HCT116 (cell line): ENCODE measurements at regions not wholly inside any gene's neighbourhood (a gene's known extent, or its start where the extent isn't known, plus 50 kb on each side); places are given as distances from the start of the nearest gene placed in this dataset.

Experiments
- ATAC-seq: fragments of 200-7000 bp; cut with Tn5 transposase; 2 replicates; pipeline ENCODE4 v1.9.1; 2020; ENCODE audit warnings: mild to moderate bottlenecking, moderate library complexity
- BruUV-seq: library from RNA; stranded (reverse); fragments of 400-500 nt; replicated peaks from 2 replicates; lab custom pipeline; 2021; lab: Mats Ljungman, UMichigan
- CTCF ChIA-PET: fragments of 300-600 bp; sonication (Branson Sonifier 250); formaldehyde crosslinking; loops from one replicate; lab custom pipeline; 2021; ENCODE audit warnings: antibody characterized with exemption; lab: Charles Lee
- POLR2A ChIA-PET: fragments of 300-600, 350-600 bp; sonication (Branson Sonifier 250); formaldehyde crosslinking; loops from one replicate; lab custom pipeline; 2021; ENCODE audit warnings: antibody characterized with exemption; lab: Charles Lee
- RAD21 ChIA-PET, 2 experiments: fragments of 300-600 bp; sonication (Branson Sonifier 250); formaldehyde crosslinking; loops; one replicate each; lab custom pipeline; 2023; ENCODE audit warnings: low total read pairs in 2 of 2; ENCODE audit not compliant: uncharacterized antibody in 2 of 2, unreplicated experiment in 2 of 2, low non-redundant PET in 1 of 2; lab: Charles Lee
- DNase-seq: peaks from one replicate; pipeline ENCODE4 v3.0.0-alpha.2; 2010; ENCODE audit warnings: low read depth, low spot score
- H2AFZ ChIP-seq: fragments of 200-600 bp; shearing (Covaris generic), sonication (generic); 2 replicates; pipeline ENCODE4 v1.6.1; 2017; ENCODE audit warnings: low read depth, mixed run types, mixed read lengths, antibody characterized with exemption, low read length; ENCODE audit not compliant: poor library complexity, severe bottlenecking
- H3K27ac ChIP-seq: 2 replicates; pipeline ENCODE4 v1.5.1; 2012; ENCODE audit warnings: low read depth, low read length
- H3K27me3 ChIP-seq: fragments of 200-600 bp; sonication (generic); 2 replicates; pipeline ENCODE4 v1.6.1; 2016; ENCODE audit warnings: mixed run types, low read length, mixed read lengths; ENCODE audit not compliant: insufficient read depth
- H3K36me3 ChIP-seq, 2 experiments: fragments of 200-500 bp in 1 of 2; fragments of 200-600 bp in 1 of 2; sonication (Bioruptor generic) in 1 of 2; sonication (generic) in 1 of 2; 2 replicates each; pipeline versions ENCODE4 v1.5.1 to v1.6.1; 2014 to 2016; ENCODE audit warnings: low read length in 2 of 2, inconsistent platforms in 1 of 2, mixed read lengths in 1 of 2, mixed run types in 1 of 2; ENCODE audit not compliant: insufficient read depth in 2 of 2, control insufficient read depth in 1 of 2
- H3K4me1 ChIP-seq, 2 experiments: fragments of 200-600 bp in 1 of 2; sonication (generic) in 1 of 2; 2 replicates each; pipeline versions ENCODE4 v1.5.1 to v1.6.1; 2012 to 2017; ENCODE audit warnings: low read length in 2 of 2, inconsistent platforms in 1 of 2, mild to moderate bottlenecking in 1 of 2, mixed read lengths in 1 of 2, mixed run types in 1 of 2, moderate library complexity in 1 of 2; ENCODE audit not compliant: insufficient read depth in 2 of 2, control insufficient read depth in 1 of 2
- H3K4me2 ChIP-seq: fragments of 200-600 bp; sonication (generic); 2 replicates; pipeline ENCODE4 v1.6.1; 2017; ENCODE audit warnings: mixed run types, low read length, mixed read lengths
- H3K4me3 ChIP-seq, 2 experiments: fragments of 200-600 bp in 1 of 2; sonication (generic) in 1 of 2; replicated peaks in 1 of 2; 2 replicates each; pipeline ENCODE4 v1.5.1; 2011 to 2016; ENCODE audit warnings: low read length in 2 of 2, control low read depth in 1 of 2, low read depth in 1 of 2, mild to moderate bottlenecking in 1 of 2, mixed read lengths in 1 of 2, mixed run types in 1 of 2
- H3K79me2 ChIP-seq: fragments of 200-600 bp; sonication (generic); 2 replicates; pipeline ENCODE4 v1.6.1; 2017; ENCODE audit warnings: mild to moderate bottlenecking, mixed run types, low read length, moderate library complexity, mixed read lengths; ENCODE audit not compliant: insufficient read depth
- H3K9ac ChIP-seq: fragments of 200-600 bp; sonication (generic); 2 replicates; pipeline ENCODE4 v1.6.1; 2016; ENCODE audit warnings: low read length, mixed read lengths
- H3K9me2 ChIP-seq: fragments of 200-600 bp; sonication (generic), shearing (Covaris generic); 2 replicates; pipeline ENCODE4 v1.6.1; 2017; ENCODE audit warnings: mixed run types, mild to moderate bottlenecking, moderate library complexity; ENCODE audit not compliant: insufficient read depth
- H3K9me3 ChIP-seq, 2 experiments: fragments of 200-500 bp in 1 of 2; fragments of 200-600 bp in 1 of 2; sonication (Bioruptor generic) in 1 of 2; sonication (generic) in 1 of 2; 2 replicates each; pipeline ENCODE4 v1.6.1; 2014 to 2017; ENCODE audit warnings: low read length in 2 of 2, mixed read lengths in 2 of 2, inconsistent platforms in 1 of 2, low read depth in 1 of 2, mild to moderate bottlenecking in 1 of 2, mixed run types in 1 of 2, moderate library complexity in 1 of 2; ENCODE audit not compliant: control insufficient read depth in 1 of 2, insufficient read depth in 1 of 2
- H4K20me1 ChIP-seq: fragments of 200-600 bp; sonication (generic), shearing (Covaris generic); 2 replicates; pipeline ENCODE4 v1.6.1; 2017; ENCODE audit warnings: mixed run types, mild to moderate bottlenecking, moderate library complexity; ENCODE audit not compliant: insufficient read depth
- CBX3 ChIP-seq: IDR thresholded peaks from 2 replicates; pipeline ENCODE4 v1.6.1; 2012; ENCODE audit warnings: low read depth
- CEBPB ChIP-seq: IDR thresholded peaks from 2 replicates; pipeline ENCODE4 v1.6.1; 2012; ENCODE audit warnings: low read depth
- EZH2 ChIP-seq: fragments of 200-600 bp; sonication (generic); IDR thresholded peaks from 2 replicates; pipeline ENCODE4 v1.6.1; 2017; ENCODE audit warnings: antibody characterized with exemption, mixed run types
- EZH2phosphoT487 ChIP-seq: fragments of 200-600 bp; IDR thresholded peaks from 2 replicates; pipeline ENCODE4 v1.6.1; 2018; ENCODE audit warnings: antibody characterized with exemption, borderline replicate concordance
- FOSL1 ChIP-seq: IDR thresholded peaks from 2 replicates; pipeline ENCODE4 v1.6.1; 2012; ENCODE audit warnings: low read depth
- JUND ChIP-seq: IDR thresholded peaks from 2 replicates; pipeline ENCODE4 v1.6.1; 2012
- REST ChIP-seq: IDR thresholded peaks from 2 replicates; pipeline ENCODE4 v1.6.1; 2012; ENCODE audit warnings: low read depth
- SRF ChIP-seq: IDR thresholded peaks from 2 replicates; pipeline ENCODE4 v1.6.1; 2012; ENCODE audit warnings: low read depth
- TCF7L2 ChIP-seq: IDR thresholded peaks from 2 replicates; pipeline ENCODE4 v1.7.0; 2011; ENCODE audit warnings: borderline replicate concordance, inconsistent platforms; ENCODE audit not compliant: insufficient read depth, insufficient read length; ENCODE audit errors: extremely low read depth
- YY1 ChIP-seq: IDR thresholded peaks from 2 replicates; pipeline ENCODE4 v1.6.1; 2011; ENCODE audit warnings: low read length, low read depth, moderate library complexity, mild to moderate bottlenecking; ENCODE audit not compliant: insufficient replicate concordance; ENCODE audit errors: extremely low read depth
- ZBTB33 ChIP-seq: IDR thresholded peaks from 2 replicates; pipeline ENCODE4 v1.6.1; 2011; ENCODE audit warnings: mild to moderate bottlenecking, low read length, moderate library complexity; ENCODE audit not compliant: insufficient replicate concordance; ENCODE audit errors: extremely low read depth
- intact Hi-C: fragments of 100-400 bp; cut with micrococcal nuclease; formaldehyde crosslinking; loops from 2 replicates; pipeline ENCODE4 v1.10.0; 2022

GRCh38 chr6:87936065-87936464 lies 111.6 kb upstream of the SPACA1 start:
- Histone ChIP-seq H3K4me1 (no peaks in the 10 kb centered on the region), H3K4me2 (no peak overlapping the region), H3K4me3 (no peak overlapping the region), H3K36me3 (no peaks in the 10 kb centered on the region), H3K9me3 (no peaks in the 10 kb centered on the region), H3K9me2 (no peaks in the 10 kb centered on the region), H3K79me2 (no peaks in the 10 kb centered on the region), H4K20me1 (no peaks in the 10 kb centered on the region), H3K9ac (no peak overlapping the region), H2AFZ (no peak overlapping the region), H3K27me3 (peaks cover 21% of the 10 kb centered on the region), H3K27ac (no peak overlapping the region)
- intact Hi-C loops: no loop called here
- ATAC-seq (no peak), DNase-seq (no peak)
- BruUV-seq: no TSS peak
- no peak for TF ChIP-seq JUND
- no peak for TF ChIP-seq SRF
- TF ChIP-seq CBX3: no peak
- TF ChIP-seq TCF7L2: no peak
- no peak for TF ChIP-seq FOSL1
- no peak for TF ChIP-seq CEBPB
- no peak for TF ChIP-seq REST
- no peak for TF ChIP-seq ZBTB33
- TF ChIP-seq EZH2phosphoT487: no peak
- TF ChIP-seq YY1: no peak
- no peak for TF ChIP-seq EZH2
- ChIA-PET RAD21 (no interaction called here), CTCF (no interaction called here), POLR2A (no interaction called here)
